SU-DHL-6 (cell line): ENCODE measurements at regions not wholly inside any gene's neighbourhood (a gene's known extent, or its start where the extent isn't known, plus 50 kb on each side); places are given as distances from the start of the nearest gene placed in this dataset.

Source experiments
- H2AFZ ChIP-seq: fragments of 200-600 bp; sonication (generic); 2 replicates; pipeline ENCODE4 v1.6.1; 2014; ENCODE audit warnings: low read depth, mild to moderate bottlenecking, moderate library complexity, mixed read lengths, antibody characterized with exemption, low read length; ENCODE audit not compliant: severe bottlenecking
- H3F3A ChIP-seq: fragments of 200-600 bp; shearing (Covaris generic); 2 replicates; pipeline ENCODE4 v1.6.0; 2016; ENCODE audit warnings: antibody characterized with exemption, mild to moderate bottlenecking; ENCODE audit not compliant: insufficient read depth
- H3K27ac ChIP-seq: fragments of 200-600 bp; sonication (generic); 2 replicates; pipeline ENCODE4 v1.5.1; 2016; ENCODE audit warnings: low read depth, mild to moderate bottlenecking, low read length, moderate library complexity, mixed read lengths
- H3K27me3 ChIP-seq: fragments of 200-600 bp; sonication (generic), shearing (Covaris generic); 2 replicates; pipeline ENCODE4 v1.6.0; 2014; ENCODE audit warnings: mild to moderate bottlenecking, low read length
- H3K36me3 ChIP-seq: fragments of 200-600 bp; sonication (generic); 2 replicates; pipeline ENCODE4 v1.6.1; 2014; ENCODE audit warnings: mild to moderate bottlenecking, low read length, mixed read lengths
- H3K4me2 ChIP-seq: fragments of 300-600, 200-600 bp; shearing (Covaris generic), sonication (generic); 2 replicates; pipeline ENCODE4 v1.6.0; 2014; ENCODE audit warnings: low read length, low read depth, mild to moderate bottlenecking; ENCODE audit not compliant: poor library complexity, severe bottlenecking
- H3K4me3 ChIP-seq: fragments of 200-600 bp; sonication (generic); 2 replicates; pipeline ENCODE4 v1.5.1; 2014; ENCODE audit warnings: antibody characterized with exemption, low read length, mild to moderate bottlenecking, mixed read lengths; ENCODE audit not compliant: insufficient read depth, poor library complexity, severe bottlenecking
- H3K79me2 ChIP-seq: fragments of 200-600 bp; sonication (generic); 2 replicates; pipeline ENCODE4 v1.6.1; 2014; ENCODE audit warnings: mild to moderate bottlenecking, low read length, moderate library complexity; ENCODE audit not compliant: insufficient read depth
- H3K9ac ChIP-seq: fragments of 200-600 bp; sonication (generic); 2 replicates; pipeline ENCODE4 v1.7.0; 2014; ENCODE audit warnings: mild to moderate bottlenecking, low read length
- H3K9me2 ChIP-seq: fragments of 200-600 bp; sonication (generic); replicated peaks from 2 replicates; pipeline ENCODE4 v1.6.1; 2014; ENCODE audit warnings: low read length; ENCODE audit not compliant: insufficient read depth
- H3K9me3 ChIP-seq: fragments of 200-600 bp; sonication (generic); 2 replicates; pipeline ENCODE4 v1.6.1; 2014; ENCODE audit warnings: low read length, mixed read lengths; ENCODE audit not compliant: insufficient read depth
- H4K20me1 ChIP-seq: fragments of 200-600 bp; sonication (generic); 2 replicates; pipeline ENCODE4 v1.6.1; 2014; ENCODE audit warnings: low read depth, mild to moderate bottlenecking, antibody characterized with exemption, low read length, moderate library complexity, mixed read lengths
- CTCF ChIP-seq: fragments of 200-600 bp; sonication (generic); IDR thresholded peaks from one replicate; pipeline ENCODE4 v1.5.1; 2017; ENCODE audit warnings: antibody characterized with exemption, mild to moderate bottlenecking, low read length, moderate library complexity; ENCODE audit not compliant: insufficient read depth, poor library complexity, severe bottlenecking
- EZH2phosphoT487 ChIP-seq: fragments of 200-600 bp; sonication (generic), shearing (Covaris generic); conservative IDR thresholded peaks from 2 replicates; pipeline ENCODE4 v1.6.1; 2018; ENCODE audit warnings: mild to moderate bottlenecking, antibody characterized with exemption, low read length, moderate library complexity, mixed read lengths

- no peaks in the 10 kb centered on the region for H3F3A ChIP-seq
- TF ChIP-seq EZH2phosphoT487 (no peak), CTCF (no peak)
These were observed 537.2 kb downstream of the KCNJ3 start for GRCh38 chr2:155235710-155236109.

GRCh38 chr2:155223781-155224406 lies 525.4 kb downstream of the KCNJ3 start:
- TF ChIP-seq CTCF (peak; percentile 62), EZH2phosphoT487 (no peak)
- peak overlapping the region; percentile 62 for H2AFZ ChIP-seq
- no peaks in the 10 kb centered on the region; the same call in 1 of the 2 replicates for H3K9me3 ChIP-seq
- H3K79me2 ChIP-seq, result no peaks in the 10 kb centered on the region
- no peaks in the 10 kb centered on the region for H4K20me1 ChIP-seq
- H3K4me2 ChIP-seq, result peak overlapping the region; percentile 52
- H3F3A ChIP-seq, result peaks cover 4% of the 10 kb centered on the region; the same call in 1 of the 2 replicates
- H3K36me3 ChIP-seq, result no peaks in the 10 kb centered on the region
- no peaks in the 10 kb centered on the region for H3K9me2 ChIP-seq
- peak overlapping the region; percentile 55 for H3K27ac ChIP-seq
- no peak overlapping the region for H3K4me3 ChIP-seq
- H3K27me3 ChIP-seq, result no peaks in the 10 kb centered on the region
- no peak overlapping the region for H3K9ac ChIP-seq

More at GRCh38 chr2:155235710-155236109, 537.2 kb downstream of the KCNJ3 start:
- Histone ChIP-seq H3K27ac (no peak overlapping the region), H3K36me3 (no peaks in the 10 kb centered on the region; the same call in 1 of the 2 replicates), H3K9me2 (no peaks in the 10 kb centered on the region), H3K79me2 (no peaks in the 10 kb centered on the region), H3K27me3 (no peaks in the 10 kb centered on the region), H3K9ac (no peak overlapping the region), H4K20me1 (no peaks in the 10 kb centered on the region), H3K4me2 (no peak overlapping the region), H3K4me3 (no peak overlapping the region), H3K9me3 (no peaks in the 10 kb centered on the region), H2AFZ (no peak overlapping the region)

- Histone ChIP-seq H3F3A (no peaks in the 10 kb centered on the region; the same call in 1 of the 2 replicates), H3K27me3 (no peaks in the 10 kb centered on the region), H3K9me3 (no peaks in the 10 kb centered on the region), H3K9me2 (no peaks in the 10 kb centered on the region), H2AFZ (peak overlapping the region; percentile 25), H3K36me3 (no peaks in the 10 kb centered on the region), H3K9ac (0 out of 2 replicates have a peak overlapping the region, but pooled peaks have one; percentile 2), H4K20me1 (no peaks in the 10 kb centered on the region), H3K79me2 (no peaks in the 10 kb centered on the region), H3K4me2 (peak overlapping the region; percentile 53), H3K27ac (peak overlapping the region; percentile 47), H3K4me3 (peak overlapping the region; percentile 27)
- TF ChIP-seq CTCF (no peak), EZH2phosphoT487 (no peak)
These were observed 520.5 kb downstream of the KCNJ3 start for GRCh38 chr2:155218945-155219344.
